ENCODE measurements at regions not wholly inside any gene's neighbourhood (a gene's known extent, or its start where the extent isn't known, plus 50 kb on each side); places are given as distances from the start of the nearest gene placed in this dataset.

GRCh38 chr2:128593879-128594650 is 275.4 kb upstream of the HS6ST1 start:
- Histone ChIP-seq H3K79me2 (ENCODE audit: control insufficient read depth, insufficient read depth, low read length) (no peaks in the 10 kb centered on the region), H3K4me3 (no peak overlapping the region), H3K4me2 (ENCODE audit: insufficient read depth, low read length) (no peak overlapping the region), H3K4me1 (replicated peaks in 1 of 2; ENCODE audit: control insufficient read depth in 2 of 2, insufficient read depth in 2 of 2, low read length in 2 of 2) (no peaks in the 10 kb centered on the region), H3K9me3 (replicated peaks; ENCODE audit: control insufficient read depth, insufficient read depth, low read depth, low read length) (no peaks in the 10 kb centered on the region), H3K27me3 (ENCODE audit: control insufficient read depth in 2 of 2, insufficient read depth in 2 of 2, low read length in 2 of 2) (peaks cover 5 to 56% of the 10 kb centered on the region in 2 experiments; a peak in 3 of 5 replicates), H3K9ac (ENCODE audit: insufficient read depth in 1 of 2, low read depth in 2 of 2, low read length in 2 of 2) (no peak overlapping the region), H2AFZ (ENCODE audit: low read depth, low read length) (no peak overlapping the region), H3K36me3 (ENCODE audit: control insufficient read depth, insufficient read depth, low read length) (no peaks in the 10 kb centered on the region), H3K27ac (ENCODE audit: extremely low read depth, low read depth, low read length) (no peak overlapping the region), H4K20me1 (replicated peaks; ENCODE audit: control insufficient read depth, insufficient read depth, low read length) (no peaks in the 10 kb centered on the region; the same call in 1 of the 2 replicates), H3K9me1 (ENCODE audit: control insufficient read depth, insufficient read depth, low read length) (no peaks in the 10 kb centered on the region)
- ATAC-seq (no peak), FAIRE-seq (no peak), DNase-seq (ENCODE audit: extremely low read depth in 1 of 4, low spot score in 3 of 4) (no peak)
- WGBS (ENCODE audit: insufficient coverage, low coverage, missing lambda C conversion rate): 3% methylated on average over 17 of the region's 17 CpGs
- intact Hi-C loops (cut with micrococcal nuclease) (no loop called here), in situ Hi-C loops (cut with MboI) (no loop called here)
- TF ChIP-seq L3MBTL2 (IDR thresholded peaks at IDR 0.05) (no peak), GTF2B (IDR thresholded peaks at IDR 0.05; ENCODE audit: extremely low read depth, insufficient read length) (no peak), ZNF311 (CRISPR knock-in tag; IDR thresholded peaks at IDR 0.05) (no peak), XRCC4 (IDR thresholded peaks at IDR 0.05; ENCODE audit: extremely low read depth, insufficient read depth, insufficient read length) (no peak), CBX2 (IDR thresholded peaks at IDR 0.05; ENCODE audit: insufficient read depth, low read length, poor library complexity, severe bottlenecking) (no peak), E2F1 (CRISPR knock-in tag; IDR thresholded peaks at IDR 0.05) (no peak), ZNF431 (CRISPR knock-in tag; IDR thresholded peaks at IDR 0.05) (no peak), CEBPG (CRISPR knock-in tag; IDR thresholded peaks at IDR 0.05) (no peak), CEBPG (tag; conservative IDR thresholded peaks at IDR 0.05 in 1 of 2, IDR thresholded peaks at IDR 0.05 in 1 of 2) (no peak), SIRT6 (IDR thresholded peaks at IDR 0.05; ENCODE audit: low read depth, low read length) (no peak), ZNF354B (CRISPR knock-in tag; IDR thresholded peaks at IDR 0.05) (no peak), ETV6 (IDR thresholded peaks at IDR 0.05; ENCODE audit: borderline replicate concordance in 1 of 2, low read depth in 2 of 2, low read length in 1 of 2) (no peak), ETV6 (CRISPR knock-in tag; IDR thresholded peaks at IDR 0.05; ENCODE audit: borderline replicate concordance) (no peak), ETV1 (tag; conservative IDR thresholded peaks at IDR 0.05; ENCODE audit: low read depth) (no peak), FOXA3 (CRISPR knock-in tag; conservative IDR thresholded peaks at IDR 0.05 in 1 of 2, IDR thresholded peaks at IDR 0.05 in 1 of 2) (no peak)
- ChIA-PET CTCF (ENCODE audit: low intra/inter-chr PET ratio) (no interaction called here), POLR2A (interaction anchor here (0.7 kb wide), 2 partner anchors 183 to 703 kb away, joined by 3 to 4 read pairs; no protein-coding TSS in a partner anchor)
- BruUV-seq (replicated peaks): no TSS peak
